Neural cell (in vitro differentiated cells): ENCODE measurements at regions not wholly inside any gene's neighbourhood (a gene's known extent, or its start where the extent isn't known, plus 50 kb on each side); places are given as distances from the start of the nearest gene placed in this dataset.
"Not testable (repeated sequence)": the region's sequence is repeated elsewhere in the genome, so short reads cannot be mapped to it uniquely, and the experiment has no call there.

Source experiments
- CTCF ChIP-seq: fragments of 450-650 bp; IDR thresholded peaks from 2 replicates; pipeline ENCODE4 v1.5.1; 2014; ENCODE audit warnings: antibody characterized with exemption, mild to moderate bottlenecking, moderate library complexity; ENCODE audit not compliant: poor library complexity, severe bottlenecking
- EP300 ChIP-seq: fragments of 450-650 bp; conservative IDR thresholded peaks from 2 replicates; pipeline ENCODE4 v1.6.1; 2014; ENCODE audit warnings: antibody characterized with exemption, mild to moderate bottlenecking, moderate library complexity; ENCODE audit not compliant: poor library complexity, severe bottlenecking
- EZH2 ChIP-seq: fragments of 200-600, 300-800 bp; shearing (Covaris generic), sonication (generic); IDR thresholded peaks from 2 replicates; pipeline ENCODE4 v1.6.1; 2014; ENCODE audit warnings: antibody characterized with exemption, low read length, borderline replicate concordance, mild to moderate bottlenecking; ENCODE audit not compliant: insufficient read depth, poor library complexity, severe bottlenecking
- POLR2AphosphoS5 ChIP-seq: IDR thresholded peaks from 2 replicates; pipeline ENCODE4 v1.6.1; 2012
- RAD21 ChIP-seq: fragments of 450-650 bp; conservative IDR thresholded peaks from 2 replicates; pipeline ENCODE4 v1.6.1; 2014; ENCODE audit warnings: antibody characterized with exemption, mild to moderate bottlenecking, moderate library complexity
- REST ChIP-seq: IDR thresholded peaks from 2 replicates; pipeline ENCODE4 v1.6.1; 2012; ENCODE audit warnings: borderline replicate concordance
- SMC3 ChIP-seq: fragments of 450-650 bp; conservative IDR thresholded peaks from 2 replicates; pipeline ENCODE4 v1.6.1; 2014; ENCODE audit warnings: antibody characterized with exemption, mild to moderate bottlenecking, moderate library complexity; ENCODE audit not compliant: poor library complexity
- TAF1 ChIP-seq: IDR thresholded peaks from 2 replicates; pipeline ENCODE4 v1.6.1; 2012; ENCODE audit warnings: low read depth

- TF ChIP-seq TAF1, CTCF, EZH2, EP300, RAD21, POLR2AphosphoS5, SMC3, REST: not testable (repeated sequence)
Observed at GRCh38 chr5:130391727-130392264, 487.5 kb downstream of the CHSY3 start.
